ENCODE measurements at regions not wholly inside any gene's neighbourhood (a gene's known extent, or its start where the extent isn't known, plus 50 kb on each side); places are given as distances from the start of the nearest gene placed in this dataset.

DNA sequence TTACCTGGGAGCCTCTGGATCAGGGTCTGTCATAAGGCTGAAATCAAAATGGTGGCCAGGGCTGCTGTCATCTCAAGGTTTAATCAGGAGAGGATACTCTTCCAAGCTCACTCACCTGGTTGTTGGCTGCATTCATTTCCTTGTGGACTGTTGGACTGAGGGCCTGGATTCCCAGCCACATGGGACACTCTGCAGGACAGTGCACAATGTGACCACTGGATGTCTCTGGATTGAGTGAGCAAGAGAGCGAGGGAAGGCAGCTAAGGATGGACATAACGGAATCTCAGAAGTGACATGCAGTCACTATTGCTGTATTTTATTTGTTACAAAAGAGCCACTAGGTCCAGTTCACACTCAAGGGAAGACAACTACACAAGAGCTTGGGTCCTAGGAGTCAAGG lies 229.1 kb downstream of the S1PR1 start:
- TF ChIP-seq POLR2AphosphoS5 (IDR thresholded peaks at IDR 0.05) = no peak
- no peak for TF ChIP-seq POLR2A (IDR thresholded peaks at IDR 0.05)

Data from gastroesophageal sphincter (tissue), 2 donors.